ENCODE measurements at regions not wholly inside any gene's neighbourhood (a gene's known extent, or its start where the extent isn't known, plus 50 kb on each side); places are given as distances from the start of the nearest gene placed in this dataset.
"Not testable (repeated sequence)": the region's sequence is repeated elsewhere in the genome, so short reads cannot be mapped to it uniquely, and the experiment has no call there.

- H3K27me3 ChIP-seq (ENCODE audit: low read length): no peaks in the 10 kb centered on the region
- H2AFZ ChIP-seq (ENCODE audit: low read length): no peak overlapping the region
- intact Hi-C loops (cut with micrococcal nuclease): no loop called here
- H3K9me3 ChIP-seq (ENCODE audit: low read length): no peaks in the 10 kb centered on the region
- DNase-seq (peak; percentile 62), ATAC-seq (peak; percentile 88)
- no peaks in the 10 kb centered on the region for H3F3A ChIP-seq (ENCODE audit: low read length, unreplicated experiment)
- H3K9me2 ChIP-seq (replicated peaks; ENCODE audit: low read length): no peaks in the 10 kb centered on the region
- peak overlapping the region; percentile 17; the same call in 1 of the 2 replicates for H3K4me2 ChIP-seq (ENCODE audit: low read length)
- BruUV-seq (replicated peaks): no TSS peak
- H3K27ac ChIP-seq (ENCODE audit: low read length): peak overlapping the region; percentile 55
- H3K4me1 ChIP-seq (ENCODE audit: insufficient read depth, low read length): peaks cover 28% of the 10 kb centered on the region
- H3K79me2 ChIP-seq (ENCODE audit: low read length): no peaks in the 10 kb centered on the region
- H3K4me3 ChIP-seq (ENCODE audit: low read length): no peak overlapping the region
- H3K36me3 ChIP-seq (ENCODE audit: low read depth, low read length): no peaks in the 10 kb centered on the region; the same call in 1 of the 2 replicates
- H3K9ac ChIP-seq (ENCODE audit: low read length): no peak overlapping the region
- TF ChIP-seq EZH2phosphoT487 (IDR thresholded peaks at IDR 0.05; ENCODE audit: borderline replicate concordance, low read length): no peak
- no peak for TF ChIP-seq EZH2 (IDR thresholded peaks at IDR 0.05; ENCODE audit: low read length, unreplicated experiment)
- no peak for TF ChIP-seq CTCF (conservative IDR thresholded peaks at IDR 0.05; ENCODE audit: low read depth, low read length)
- POLR2A ChIA-PET (ENCODE audit: unreplicated experiment): interaction anchor here (0.6 kb wide), 1 partner anchor 358 kb away, joined by 9 read pairs; no protein-coding TSS in a partner anchor
- no peaks in the 10 kb centered on the region for H4K20me1 ChIP-seq (ENCODE audit: low read length)
- CTCF ChIA-PET: no interaction called here
Observed at GRCh38 chr13:73162912-73163911, 104.4 kb downstream of the KLF5 start.

GRCh38 chr13:73160371-73161031 lies 101.7 kb downstream of the KLF5 start:
- DNase-seq; H3K4me2 ChIP-seq (ENCODE audit: low read length); H3K27ac ChIP-seq (ENCODE audit: low read length); POLR2A ChIA-PET (ENCODE audit: unreplicated experiment); H3K9ac ChIP-seq (ENCODE audit: low read length); H3K27me3 ChIP-seq (ENCODE audit: low read length); CTCF ChIA-PET; H3F3A ChIP-seq (ENCODE audit: low read length, unreplicated experiment); H3K4me3 ChIP-seq (ENCODE audit: low read length); H3K9me3 ChIP-seq (ENCODE audit: low read length); H4K20me1 ChIP-seq (ENCODE audit: low read length); H3K79me2 ChIP-seq (ENCODE audit: low read length); ATAC-seq; H2AFZ ChIP-seq (ENCODE audit: low read length); H3K36me3 ChIP-seq (ENCODE audit: low read depth, low read length); intact Hi-C loops (cut with micrococcal nuclease); BruUV-seq (replicated peaks); H3K9me2 ChIP-seq (replicated peaks; ENCODE audit: low read length): not testable (repeated sequence)
- H3K4me1 ChIP-seq (ENCODE audit: insufficient read depth, low read length): peaks cover 13% of the 10 kb centered on the region

GRCh38 chr13:73158851-73159250 lies 100.0 kb downstream of the KLF5 start:
- BruUV-seq (replicated peaks): no TSS peak
- peak; percentile 43 for DNase-seq
- ATAC-seq: no peak
- intact Hi-C loops (cut with micrococcal nuclease): no loop called here
- no peaks in the 10 kb centered on the region; the same call in 1 of the 2 replicates for H3K36me3 ChIP-seq (ENCODE audit: low read depth, low read length)
- no peaks in the 10 kb centered on the region for H3K27me3 ChIP-seq (ENCODE audit: low read length)
- no peaks in the 10 kb centered on the region for H3F3A ChIP-seq (ENCODE audit: low read length, unreplicated experiment)
- no peaks in the 10 kb centered on the region for H3K9me3 ChIP-seq (ENCODE audit: low read length)
- H3K9me2 ChIP-seq (replicated peaks; ENCODE audit: low read length): no peaks in the 10 kb centered on the region
- no peak overlapping the region for H3K27ac ChIP-seq (ENCODE audit: low read length)
- H2AFZ ChIP-seq (ENCODE audit: low read length): 0 out of 2 replicates have a peak overlapping the region, but pooled peaks have one; percentile 30
- POLR2A ChIA-PET (ENCODE audit: unreplicated experiment): interaction anchor here (0.7 kb wide), 1 partner anchor 557 kb away, joined by 4 read pairs; no protein-coding TSS in a partner anchor
- H3K4me1 ChIP-seq (ENCODE audit: insufficient read depth, low read length): peaks cover 11% of the 10 kb centered on the region
- no peak overlapping the region for H3K4me2 ChIP-seq (ENCODE audit: low read length)
- H3K9ac ChIP-seq (ENCODE audit: low read length): no peak overlapping the region
- H4K20me1 ChIP-seq (ENCODE audit: low read length): no peaks in the 10 kb centered on the region
- no peak overlapping the region for H3K4me3 ChIP-seq (ENCODE audit: low read length)
- no peak for TF ChIP-seq EZH2phosphoT487 (IDR thresholded peaks at IDR 0.05; ENCODE audit: borderline replicate concordance, low read length)
- TF ChIP-seq CTCF (conservative IDR thresholded peaks at IDR 0.05; ENCODE audit: low read depth, low read length): no peak
- TF ChIP-seq EZH2 (IDR thresholded peaks at IDR 0.05; ENCODE audit: low read length, unreplicated experiment): no peak
- no peaks in the 10 kb centered on the region for H3K79me2 ChIP-seq (ENCODE audit: low read length)
- CTCF ChIA-PET: no interaction called here

Measured in PC-3 (cell line).